Kidney epithelial cell (primary cell): ENCODE measurements at regions not wholly inside any gene's neighbourhood (a gene's known extent, or its start where the extent isn't known, plus 50 kb on each side); places are given as distances from the start of the nearest gene placed in this dataset.

ENCODE experiments used
- DNase-seq: peaks from one replicate; pipeline ENCODE4 v3.0.0-alpha.2; 2010; ENCODE audit warnings: low read depth
- H3K27me3 ChIP-seq: 2 replicates; pipeline ENCODE4 v1.6.0; 2011; ENCODE audit warnings: low read length; ENCODE audit not compliant: control insufficient read depth, insufficient read depth
- H3K36me3 ChIP-seq: 2 replicates; pipeline ENCODE4 v1.5.1; 2011; ENCODE audit warnings: low read length; ENCODE audit not compliant: control insufficient read depth, insufficient read depth
- H3K4me3 ChIP-seq: 2 replicates; pipeline ENCODE4 v1.5.1; 2011; ENCODE audit warnings: low read depth, mild to moderate bottlenecking, control low read depth, low read length
- TF ChIP-seq, protein P1 (sequence below): IDR thresholded peaks from 2 replicates; pipeline ENCODE4 v1.5.1; 2011; ENCODE audit warnings: mild to moderate bottlenecking, moderate library complexity, low read length, control low read depth, inconsistent platforms; ENCODE audit not compliant: insufficient read depth, poor library complexity, severe bottlenecking

DNA sequence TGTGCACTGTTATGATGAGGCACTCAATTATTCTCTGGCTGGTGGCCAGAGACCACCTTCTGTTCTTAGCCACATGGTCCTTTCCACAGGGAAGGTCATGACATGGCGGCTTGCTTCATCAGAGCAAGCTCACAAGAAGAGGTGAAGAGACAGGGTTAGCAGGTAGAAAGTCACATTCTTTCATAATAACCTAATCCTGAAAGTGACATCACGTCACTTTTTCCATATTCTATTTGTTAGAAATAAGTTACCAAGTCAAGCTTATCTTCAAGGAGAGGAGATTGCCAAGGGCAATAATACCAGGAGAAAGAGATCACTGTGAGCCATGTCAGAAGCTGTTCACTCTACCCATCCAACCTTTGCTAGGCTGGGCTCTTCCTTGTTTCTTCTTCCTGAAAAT, 139.4 kb downstream of the OSR1 start:
- DNase-seq: no peak
- TF ChIP-seq, protein P1, sequence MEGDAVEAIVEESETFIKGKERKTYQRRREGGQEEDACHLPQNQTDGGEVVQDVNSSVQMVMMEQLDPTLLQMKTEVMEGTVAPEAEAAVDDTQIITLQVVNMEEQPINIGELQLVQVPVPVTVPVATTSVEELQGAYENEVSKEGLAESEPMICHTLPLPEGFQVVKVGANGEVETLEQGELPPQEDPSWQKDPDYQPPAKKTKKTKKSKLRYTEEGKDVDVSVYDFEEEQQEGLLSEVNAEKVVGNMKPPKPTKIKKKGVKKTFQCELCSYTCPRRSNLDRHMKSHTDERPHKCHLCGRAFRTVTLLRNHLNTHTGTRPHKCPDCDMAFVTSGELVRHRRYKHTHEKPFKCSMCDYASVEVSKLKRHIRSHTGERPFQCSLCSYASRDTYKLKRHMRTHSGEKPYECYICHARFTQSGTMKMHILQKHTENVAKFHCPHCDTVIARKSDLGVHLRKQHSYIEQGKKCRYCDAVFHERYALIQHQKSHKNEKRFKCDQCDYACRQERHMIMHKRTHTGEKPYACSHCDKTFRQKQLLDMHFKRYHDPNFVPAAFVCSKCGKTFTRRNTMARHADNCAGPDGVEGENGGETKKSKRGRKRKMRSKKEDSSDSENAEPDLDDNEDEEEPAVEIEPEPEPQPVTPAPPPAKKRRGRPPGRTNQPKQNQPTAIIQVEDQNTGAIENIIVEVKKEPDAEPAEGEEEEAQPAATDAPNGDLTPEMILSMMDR: no peak
- H3K4me3 ChIP-seq: no peak overlapping the region

DNA sequence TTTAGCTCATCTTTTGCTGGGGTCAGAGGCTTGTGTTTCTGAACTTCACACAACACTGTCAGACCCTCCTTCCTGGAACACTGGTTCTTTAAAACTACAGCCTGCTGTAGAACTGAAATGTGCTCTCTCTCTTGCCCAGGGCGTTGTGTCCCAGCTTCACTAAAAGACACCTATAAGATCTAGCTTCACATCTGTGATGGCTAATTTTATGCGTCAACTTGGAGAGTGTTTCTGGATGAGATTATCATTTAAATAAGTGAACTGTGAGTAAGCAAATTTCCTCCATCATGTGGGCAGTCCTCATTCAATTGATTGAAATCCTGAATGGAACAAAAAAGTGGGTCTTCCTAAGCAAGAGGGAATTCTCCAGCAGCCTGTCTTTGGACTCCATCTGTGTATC, 140.3 kb downstream of the OSR1 start:
- TF ChIP-seq, protein P1: no peak
- Histone ChIP-seq H3K4me3 (no peak overlapping the region), H3K27me3 (no peaks in the 10 kb centered on the region), H3K36me3 (no peaks in the 10 kb centered on the region)
- DNase-seq: no peak

More for the DNA sequence above, 139.4 kb downstream of the OSR1 start:
- Histone ChIP-seq H3K27me3 (no peaks in the 10 kb centered on the region), H3K36me3 (no peaks in the 10 kb centered on the region)

DNA sequence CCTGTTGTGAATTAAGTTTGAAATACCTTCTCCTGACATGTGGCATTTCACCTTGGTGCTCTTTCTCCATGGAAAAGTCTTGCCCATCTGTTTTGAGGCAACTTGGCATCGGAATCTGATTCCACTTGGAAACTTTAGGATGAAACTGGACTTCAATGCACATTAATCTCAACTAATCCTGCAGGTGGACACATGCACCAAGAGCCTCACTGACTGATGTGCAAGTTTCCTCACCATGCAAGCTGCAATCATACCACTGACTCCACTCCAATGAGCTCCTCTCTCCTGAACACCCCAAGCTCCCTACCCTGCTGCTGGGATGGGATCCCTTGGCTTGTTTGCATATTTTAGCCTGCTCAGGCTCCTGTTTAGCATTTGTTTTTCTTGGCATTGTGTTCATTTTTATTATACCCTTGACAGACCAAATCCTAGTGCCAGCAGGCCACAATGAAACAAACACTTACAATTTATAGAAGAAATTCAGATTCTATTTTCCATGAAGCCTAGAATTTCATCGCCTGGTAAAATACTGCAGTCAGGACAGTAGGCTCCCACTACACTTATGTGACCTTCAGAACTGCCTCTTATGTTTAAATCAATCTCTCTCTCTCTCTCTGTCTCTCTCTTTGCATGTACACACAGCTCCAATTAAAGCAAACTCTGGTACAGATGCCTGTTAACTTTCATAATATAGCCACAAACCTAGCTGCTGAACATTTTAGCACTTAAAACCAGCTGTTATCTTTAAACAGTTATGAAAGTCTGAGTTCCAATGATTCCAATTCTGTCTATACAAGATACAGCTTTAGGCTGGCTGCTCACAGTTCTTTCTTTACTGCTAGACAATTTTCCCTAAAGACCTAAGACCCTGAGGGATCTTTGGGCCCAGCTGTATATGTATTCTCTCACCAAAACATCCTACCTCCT, 141.5 kb downstream of the OSR1 start:
- H3K4me3 ChIP-seq: no peak overlapping the region
- TF ChIP-seq, protein P1: no peak
- H3K36me3 ChIP-seq: no peaks in the 10 kb centered on the region
- no peaks in the 10 kb centered on the region for H3K27me3 ChIP-seq
- DNase-seq: no peak

DNA sequence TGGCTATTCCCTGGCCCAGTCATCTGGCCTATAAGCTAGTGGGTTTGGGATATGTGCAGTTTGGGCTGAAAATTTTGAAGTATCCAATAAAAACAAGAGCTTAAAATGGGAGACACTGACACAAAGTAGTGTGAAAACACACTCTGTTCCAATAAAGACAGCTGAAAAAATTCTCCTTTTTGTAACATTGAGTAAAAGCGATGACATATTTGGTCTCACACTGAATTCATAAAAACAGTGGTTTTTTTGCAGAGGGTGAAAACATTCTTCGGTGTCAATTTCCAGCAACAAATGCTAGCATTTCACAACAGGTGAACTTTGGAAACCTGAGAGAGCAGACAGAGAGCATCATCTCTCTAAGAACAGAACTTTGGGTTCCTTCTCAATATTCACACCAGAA, 142.2 kb downstream of the OSR1 start:
- no peaks in the 10 kb centered on the region for H3K27me3 ChIP-seq
- TF ChIP-seq, protein P1: no peak
- H3K36me3 ChIP-seq: no peaks in the 10 kb centered on the region
- H3K4me3 ChIP-seq: no peak overlapping the region
- DNase-seq: no peak

DNA sequence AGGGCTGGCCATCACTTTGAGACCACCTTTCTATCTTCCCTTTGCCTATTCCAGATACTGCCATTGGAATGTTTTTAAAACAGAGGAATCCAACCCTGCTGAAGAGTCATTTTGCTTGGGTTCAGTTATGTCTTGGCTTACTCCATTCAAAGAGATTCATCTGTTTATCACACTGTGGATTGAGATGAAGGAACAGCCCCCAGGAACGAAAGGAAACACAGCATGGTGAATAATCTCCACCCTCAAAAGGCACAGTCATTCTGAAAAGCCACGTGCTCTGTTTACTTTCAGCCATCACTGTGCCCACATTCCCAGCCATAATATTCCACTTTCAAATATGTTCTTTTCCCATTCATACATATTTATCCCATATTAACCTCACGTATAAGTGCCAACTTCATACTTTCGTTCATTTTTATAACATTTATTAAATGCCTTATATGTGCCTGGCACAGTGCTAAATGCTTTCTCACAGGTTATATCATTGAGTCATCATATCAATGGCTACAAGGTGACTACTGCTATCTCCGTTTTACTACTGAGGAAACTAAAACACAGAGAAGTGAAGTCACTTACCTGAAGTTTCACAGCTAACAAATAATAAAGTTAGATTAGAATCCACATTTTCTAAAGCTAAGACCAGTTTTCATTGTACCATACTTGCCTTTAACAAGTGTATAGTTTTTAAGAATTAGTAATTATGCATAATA, 143.6 kb downstream of the OSR1 start:
- Histone ChIP-seq H3K27me3 (no peaks in the 10 kb centered on the region), H3K36me3 (no peaks in the 10 kb centered on the region), H3K4me3 (no peak overlapping the region)
- TF ChIP-seq, protein P1: no peak
- DNase-seq: no peak
